GM23338 (cell line): ENCODE measurements at regions not wholly inside any gene's neighbourhood (a gene's known extent, or its start where the extent isn't known, plus 50 kb on each side); places are given as distances from the start of the nearest gene placed in this dataset.

Experiments used
- ATAC-seq: fragments of 200-7000 bp; cut with Tn5 transposase; 3 replicates; pipeline ENCODE4 v1.9.1; 2020
- DNase-seq: peaks from one replicate; pipeline ENCODE4 v3.0.0-alpha.2; 2015; ENCODE audit warnings: low spot score
- H2AFZ ChIP-seq: fragments of 200-600 bp; sonication (generic); 2 replicates; pipeline ENCODE4 v1.8.0; 2016; ENCODE audit warnings: antibody characterized with exemption, mild to moderate bottlenecking, moderate library complexity
- H3F3A ChIP-seq: fragments of 200-600 bp; sonication (generic); replicated peaks from 2 replicates; pipeline ENCODE4 v1.8.0; 2017; ENCODE audit warnings: antibody characterized with exemption, mixed run types, low read depth
- H3K27ac ChIP-seq: fragments of 200-600 bp; sonication (generic); 2 replicates; pipeline ENCODE4 v1.6.1; 2016; ENCODE audit warnings: low read depth
- H3K27me3 ChIP-seq: fragments of 200-600 bp; sonication (generic); 2 replicates; pipeline ENCODE4 v1.8.0; 2016; ENCODE audit warnings: mild to moderate bottlenecking, mixed run types, moderate library complexity; ENCODE audit not compliant: insufficient read depth
- H3K36me3 ChIP-seq: fragments of 200-600 bp; sonication (generic); 2 replicates; pipeline ENCODE4 v1.8.0; 2016; ENCODE audit warnings: mild to moderate bottlenecking; ENCODE audit not compliant: insufficient read depth
- H3K4me1 ChIP-seq: fragments of 200-600 bp; sonication (generic); 2 replicates; pipeline ENCODE4 v1.8.0; 2016; ENCODE audit warnings: mild to moderate bottlenecking, moderate library complexity; ENCODE audit not compliant: insufficient read depth
- H3K4me2 ChIP-seq: fragments of 200-600 bp; sonication (generic); 2 replicates; pipeline ENCODE4 v1.7.1; 2017; ENCODE audit warnings: mixed run types
- H3K4me3 ChIP-seq: fragments of 200-600 bp; sonication (generic); 2 replicates; pipeline ENCODE4 v1.6.1; 2016; ENCODE audit warnings: mixed run types
- H3K79me2 ChIP-seq: fragments of 200-600 bp; sonication (generic); replicated peaks from 2 replicates; pipeline ENCODE4 v1.8.0; 2017; ENCODE audit warnings: mild to moderate bottlenecking; ENCODE audit not compliant: insufficient read depth
- H3K9me2 ChIP-seq: fragments of 200-600 bp; sonication (generic); 2 replicates; pipeline ENCODE4 v1.8.0; 2017; ENCODE audit not compliant: insufficient read depth
- H4K20me1 ChIP-seq: fragments of 200-600 bp; sonication (generic); replicated peaks from 2 replicates; pipeline ENCODE4 v1.8.0; 2017; ENCODE audit warnings: mild to moderate bottlenecking; ENCODE audit not compliant: insufficient read depth
- H3K27ac Mint-ChIP-seq: 2 replicates; pipeline ENCODE4 v1.8.0; 2020; ENCODE audit warnings: inconsistent platforms, mild to moderate bottlenecking, moderate library complexity, mixed read lengths
- H3K27me3 Mint-ChIP-seq: 3 replicates; pipeline ENCODE4 v1.8.0; 2022; ENCODE audit warnings: low read depth, mild to moderate bottlenecking, moderate library complexity, mixed read lengths, inconsistent platforms; ENCODE audit not compliant: insufficient read depth, poor library complexity
- H3K36me3 Mint-ChIP-seq: 3 replicates; pipeline ENCODE4 v1.8.0; 2021; ENCODE audit warnings: low read depth, mild to moderate bottlenecking, inconsistent platforms, moderate library complexity, mixed read lengths
- H3K4me1 Mint-ChIP-seq: 3 replicates; pipeline ENCODE4 v1.8.0; 2020; ENCODE audit warnings: mild to moderate bottlenecking, inconsistent platforms, mixed read lengths
- H3K4me3 Mint-ChIP-seq: 3 replicates; pipeline ENCODE4 v1.8.0; 2021; ENCODE audit warnings: moderate library complexity, mild to moderate bottlenecking, inconsistent platforms, mixed read lengths
- H3K9me3 Mint-ChIP-seq: 3 replicates; pipeline ENCODE4 v1.8.0; 2020; ENCODE audit warnings: moderate library complexity, mild to moderate bottlenecking, inconsistent platforms, mixed read lengths
- CREB1 ChIP-seq: fragments of 250-450 bp; sonication (Bioruptor Pico); IDR thresholded peaks from 2 replicates; pipeline ENCODE4 v1.5.0; 2020; ENCODE audit warnings: low read depth, mild to moderate bottlenecking, moderate library complexity
- CTCF ChIP-seq, 2 experiments: fragments of 200-600 bp in 1 of 2; sonication (generic) in 1 of 2; conservative IDR thresholded peaks; 2 replicates each; pipeline versions ENCODE4 v1.5.1 to v1.6.1; 2016 to 2017; ENCODE audit warnings: antibody characterized with exemption in 2 of 2, low read depth in 2 of 2, mild to moderate bottlenecking in 2 of 2, moderate library complexity in 1 of 2
- ETS1 ChIP-seq: IDR thresholded peaks from 2 replicates; pipeline ENCODE4 v1.6.1; 2016; ENCODE audit warnings: antibody characterized with exemption
- EZH2 ChIP-seq: fragments of 200-600 bp; sonication (generic); IDR thresholded peaks from one replicate; pipeline ENCODE4 v1.8.0; 2017; ENCODE audit warnings: antibody characterized with exemption, mild to moderate bottlenecking, low read depth; ENCODE audit not compliant: unreplicated experiment
- EZH2phosphoT487 ChIP-seq: fragments of 200-600 bp; sonication (generic); IDR thresholded peaks from one replicate; pipeline ENCODE4 v1.8.1; 2018; ENCODE audit warnings: antibody characterized with exemption; ENCODE audit not compliant: unreplicated experiment
- JUNB ChIP-seq: IDR thresholded peaks from one replicate; pipeline ENCODE4 v1.6.1; 2016; ENCODE audit warnings: antibody characterized with exemption; ENCODE audit not compliant: unreplicated experiment
- NANOG ChIP-seq: IDR thresholded peaks from 2 replicates; pipeline ENCODE4 v1.6.1; 2016; ENCODE audit warnings: antibody characterized with exemption, borderline replicate concordance
- POLR2AphosphoS5 ChIP-seq: IDR thresholded peaks from 2 replicates; pipeline ENCODE4 v1.6.1; 2016; ENCODE audit warnings: antibody characterized with exemption, low read depth
- STAT1 ChIP-seq: IDR thresholded peaks from one replicate; pipeline ENCODE4 v1.6.1; 2016; ENCODE audit warnings: antibody characterized with exemption; ENCODE audit not compliant: unreplicated experiment
- ZNF114 ChIP-seq: fragments of 250-450 bp; sonication (Bioruptor Pico); IDR thresholded peaks from 2 replicates; pipeline ENCODE4 v1.5.0; 2020; ENCODE audit warnings: mild to moderate bottlenecking, moderate library complexity
- ZNF331 ChIP-seq: fragments of 250-450 bp; sonication (Bioruptor Pico); IDR thresholded peaks from 2 replicates; pipeline ENCODE4 v1.5.0; 2020; ENCODE audit warnings: low read depth, mild to moderate bottlenecking, moderate library complexity
- TF ChIP-seq, protein P1 (sequence below): fragments of 250-450 bp; sonication (Bioruptor Pico); IDR thresholded peaks from 2 replicates; pipeline ENCODE4 v1.5.0; 2020; ENCODE audit warnings: mild to moderate bottlenecking, moderate library complexity
- TF ChIP-seq, protein P2 (sequence below): IDR thresholded peaks from one replicate; pipeline ENCODE4 v1.6.1; 2018; ENCODE audit warnings: antibody characterized with exemption; ENCODE audit not compliant: unreplicated experiment

- H3F3A ChIP-seq, result no peaks in the 10 kb centered on the region
- H3K4me3 ChIP-seq, result no peak overlapping the region
- Mint-ChIP-seq H3K4me1 (peaks cover 11% of the 10 kb centered on the region), H3K4me3 (no peak overlapping the region), H3K27ac (no peak overlapping the region), H3K9me3 (peaks cover 40% of the 10 kb centered on the region), H3K27me3 (peaks cover 15% of the 10 kb centered on the region), H3K36me3 (peaks cover 26% of the 10 kb centered on the region)
- no peak overlapping the region for H2AFZ ChIP-seq
- no peaks in the 10 kb centered on the region for H4K20me1 ChIP-seq
- H3K4me2 ChIP-seq, result no peak overlapping the region
- H3K27ac ChIP-seq, result no peak overlapping the region
- TF ChIP-seq CREB1 (CRISPR knock-in tag), result no peak
- TF ChIP-seq CTCF (conservative IDR thresholded peaks at IDR 0.05; ENCODE audit: low read depth in 2 of 2), result no peak
- TF ChIP-seq, protein P1, sequence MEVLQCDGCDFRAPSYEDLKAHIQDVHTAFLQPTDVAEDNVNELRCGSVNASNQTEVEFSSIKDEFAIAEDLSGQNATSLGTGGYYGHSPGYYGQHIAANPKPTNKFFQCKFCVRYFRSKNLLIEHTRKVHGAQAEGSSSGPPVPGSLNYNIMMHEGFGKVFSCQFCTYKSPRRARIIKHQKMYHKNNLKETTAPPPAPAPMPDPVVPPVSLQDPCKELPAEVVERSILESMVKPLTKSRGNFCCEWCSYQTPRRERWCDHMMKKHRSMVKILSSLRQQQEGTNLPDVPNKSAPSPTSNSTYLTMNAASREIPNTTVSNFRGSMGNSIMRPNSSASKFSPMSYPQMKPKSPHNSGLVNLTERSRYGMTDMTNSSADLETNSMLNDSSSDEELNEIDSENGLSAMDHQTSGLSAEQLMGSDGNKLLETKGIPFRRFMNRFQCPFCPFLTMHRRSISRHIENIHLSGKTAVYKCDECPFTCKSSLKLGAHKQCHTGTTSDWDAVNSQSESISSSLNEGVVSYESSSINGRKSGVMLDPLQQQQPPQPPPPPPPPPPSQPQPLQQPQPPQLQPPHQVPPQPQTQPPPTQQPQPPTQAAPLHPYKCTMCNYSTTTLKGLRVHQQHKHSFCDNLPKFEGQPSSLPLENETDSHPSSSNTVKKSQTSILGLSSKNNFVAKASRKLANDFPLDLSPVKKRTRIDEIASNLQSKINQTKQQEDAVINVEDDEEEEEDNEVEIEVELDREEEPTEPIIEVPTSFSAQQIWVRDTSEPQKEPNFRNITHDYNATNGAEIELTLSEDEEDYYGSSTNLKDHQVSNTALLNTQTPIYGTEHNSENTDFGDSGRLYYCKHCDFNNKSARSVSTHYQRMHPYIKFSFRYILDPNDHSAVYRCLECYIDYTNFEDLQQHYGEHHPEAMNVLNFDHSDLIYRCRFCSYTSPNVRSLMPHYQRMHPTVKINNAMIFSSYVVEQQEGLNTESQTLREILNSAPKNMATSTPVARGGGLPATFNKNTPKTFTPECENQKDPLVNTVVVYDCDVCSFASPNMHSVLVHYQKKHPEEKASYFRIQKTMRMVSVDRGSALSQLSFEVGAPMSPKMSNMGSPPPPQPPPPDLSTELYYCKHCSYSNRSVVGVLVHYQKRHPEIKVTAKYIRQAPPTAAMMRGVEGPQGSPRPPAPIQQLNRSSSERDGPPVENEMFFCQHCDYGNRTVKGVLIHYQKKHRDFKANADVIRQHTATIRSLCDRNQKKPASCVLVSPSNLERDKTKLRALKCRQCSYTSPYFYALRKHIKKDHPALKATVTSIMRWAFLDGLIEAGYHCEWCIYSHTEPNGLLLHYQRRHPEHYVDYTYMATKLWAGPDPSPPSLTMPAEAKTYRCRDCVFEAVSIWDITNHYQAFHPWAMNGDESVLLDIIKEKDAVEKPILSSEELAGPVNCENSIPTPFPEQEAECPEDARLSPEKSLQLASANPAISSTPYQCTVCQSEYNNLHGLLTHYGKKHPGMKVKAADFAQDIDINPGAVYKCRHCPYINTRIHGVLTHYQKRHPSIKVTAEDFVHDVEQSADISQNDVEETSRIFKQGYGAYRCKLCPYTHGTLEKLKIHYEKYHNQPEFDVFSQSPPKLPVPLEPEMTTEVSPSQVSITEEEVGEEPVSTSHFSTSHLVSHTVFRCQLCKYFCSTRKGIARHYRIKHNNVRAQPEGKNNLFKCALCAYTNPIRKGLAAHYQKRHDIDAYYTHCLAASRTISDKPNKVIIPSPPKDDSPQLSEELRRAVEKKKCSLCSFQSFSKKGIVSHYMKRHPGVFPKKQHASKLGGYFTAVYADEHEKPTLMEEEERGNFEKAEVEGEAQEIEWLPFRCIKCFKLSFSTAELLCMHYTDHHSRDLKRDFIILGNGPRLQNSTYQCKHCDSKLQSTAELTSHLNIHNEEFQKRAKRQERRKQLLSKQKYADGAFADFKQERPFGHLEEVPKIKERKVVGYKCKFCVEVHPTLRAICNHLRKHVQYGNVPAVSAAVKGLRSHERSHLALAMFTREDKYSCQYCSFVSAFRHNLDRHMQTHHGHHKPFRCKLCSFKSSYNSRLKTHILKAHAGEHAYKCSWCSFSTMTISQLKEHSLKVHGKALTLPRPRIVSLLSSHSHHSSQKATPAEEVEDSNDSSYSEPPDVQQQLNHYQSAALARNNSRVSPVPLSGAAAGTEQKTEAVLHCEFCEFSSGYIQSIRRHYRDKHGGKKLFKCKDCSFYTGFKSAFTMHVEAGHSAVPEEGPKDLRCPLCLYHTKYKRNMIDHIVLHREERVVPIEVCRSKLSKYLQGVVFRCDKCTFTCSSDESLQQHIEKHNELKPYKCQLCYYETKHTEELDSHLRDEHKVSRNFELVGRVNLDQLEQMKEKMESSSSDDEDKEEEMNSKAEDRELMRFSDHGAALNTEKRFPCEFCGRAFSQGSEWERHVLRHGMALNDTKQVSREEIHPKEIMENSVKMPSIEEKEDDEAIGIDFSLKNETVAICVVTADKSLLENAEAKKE (CRISPR knock-in tag), result no peak
- no peak for TF ChIP-seq POLR2AphosphoS5
- no peak for TF ChIP-seq STAT1
- no peak for TF ChIP-seq ZNF331
- TF ChIP-seq, protein P2, sequence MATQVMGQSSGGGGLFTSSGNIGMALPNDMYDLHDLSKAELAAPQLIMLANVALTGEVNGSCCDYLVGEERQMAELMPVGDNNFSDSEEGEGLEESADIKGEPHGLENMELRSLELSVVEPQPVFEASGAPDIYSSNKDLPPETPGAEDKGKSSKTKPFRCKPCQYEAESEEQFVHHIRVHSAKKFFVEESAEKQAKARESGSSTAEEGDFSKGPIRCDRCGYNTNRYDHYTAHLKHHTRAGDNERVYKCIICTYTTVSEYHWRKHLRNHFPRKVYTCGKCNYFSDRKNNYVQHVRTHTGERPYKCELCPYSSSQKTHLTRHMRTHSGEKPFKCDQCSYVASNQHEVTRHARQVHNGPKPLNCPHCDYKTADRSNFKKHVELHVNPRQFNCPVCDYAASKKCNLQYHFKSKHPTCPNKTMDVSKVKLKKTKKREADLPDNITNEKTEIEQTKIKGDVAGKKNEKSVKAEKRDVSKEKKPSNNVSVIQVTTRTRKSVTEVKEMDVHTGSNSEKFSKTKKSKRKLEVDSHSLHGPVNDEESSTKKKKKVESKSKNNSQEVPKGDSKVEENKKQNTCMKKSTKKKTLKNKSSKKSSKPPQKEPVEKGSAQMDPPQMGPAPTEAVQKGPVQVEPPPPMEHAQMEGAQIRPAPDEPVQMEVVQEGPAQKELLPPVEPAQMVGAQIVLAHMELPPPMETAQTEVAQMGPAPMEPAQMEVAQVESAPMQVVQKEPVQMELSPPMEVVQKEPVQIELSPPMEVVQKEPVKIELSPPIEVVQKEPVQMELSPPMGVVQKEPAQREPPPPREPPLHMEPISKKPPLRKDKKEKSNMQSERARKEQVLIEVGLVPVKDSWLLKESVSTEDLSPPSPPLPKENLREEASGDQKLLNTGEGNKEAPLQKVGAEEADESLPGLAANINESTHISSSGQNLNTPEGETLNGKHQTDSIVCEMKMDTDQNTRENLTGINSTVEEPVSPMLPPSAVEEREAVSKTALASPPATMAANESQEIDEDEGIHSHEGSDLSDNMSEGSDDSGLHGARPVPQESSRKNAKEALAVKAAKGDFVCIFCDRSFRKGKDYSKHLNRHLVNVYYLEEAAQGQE, result no peak
- TF ChIP-seq EZH2, result no peak
- TF ChIP-seq JUNB, result no peak
- TF ChIP-seq ZNF114, result no peak
- TF ChIP-seq NANOG, result no peak
- no peak for TF ChIP-seq ETS1
- no peak for TF ChIP-seq EZH2phosphoT487
- DNase-seq, result no peak
- H3K79me2 ChIP-seq, result no peaks in the 10 kb centered on the region
- H3K4me1 ChIP-seq, result no peaks in the 10 kb centered on the region
- H3K27me3 ChIP-seq, result no peaks in the 10 kb centered on the region
- no peak for ATAC-seq
- H3K9me2 ChIP-seq, result peaks cover 10% of the 10 kb centered on the region
- no peaks in the 10 kb centered on the region for H3K36me3 ChIP-seq
Observed at GRCh38 chr9:113712053-113712452, 164.1 kb upstream of the ZNF618 start.
